ENCODE measurements at regions not wholly inside any gene's neighbourhood (a gene's known extent, or its start where the extent isn't known, plus 50 kb on each side); places are given as distances from the start of the nearest gene placed in this dataset.

GRCh38 chr13:68386808-68387207, 1156.7 kb upstream of the PCDH9 start:
- no peak for DNase-seq

DNA sequence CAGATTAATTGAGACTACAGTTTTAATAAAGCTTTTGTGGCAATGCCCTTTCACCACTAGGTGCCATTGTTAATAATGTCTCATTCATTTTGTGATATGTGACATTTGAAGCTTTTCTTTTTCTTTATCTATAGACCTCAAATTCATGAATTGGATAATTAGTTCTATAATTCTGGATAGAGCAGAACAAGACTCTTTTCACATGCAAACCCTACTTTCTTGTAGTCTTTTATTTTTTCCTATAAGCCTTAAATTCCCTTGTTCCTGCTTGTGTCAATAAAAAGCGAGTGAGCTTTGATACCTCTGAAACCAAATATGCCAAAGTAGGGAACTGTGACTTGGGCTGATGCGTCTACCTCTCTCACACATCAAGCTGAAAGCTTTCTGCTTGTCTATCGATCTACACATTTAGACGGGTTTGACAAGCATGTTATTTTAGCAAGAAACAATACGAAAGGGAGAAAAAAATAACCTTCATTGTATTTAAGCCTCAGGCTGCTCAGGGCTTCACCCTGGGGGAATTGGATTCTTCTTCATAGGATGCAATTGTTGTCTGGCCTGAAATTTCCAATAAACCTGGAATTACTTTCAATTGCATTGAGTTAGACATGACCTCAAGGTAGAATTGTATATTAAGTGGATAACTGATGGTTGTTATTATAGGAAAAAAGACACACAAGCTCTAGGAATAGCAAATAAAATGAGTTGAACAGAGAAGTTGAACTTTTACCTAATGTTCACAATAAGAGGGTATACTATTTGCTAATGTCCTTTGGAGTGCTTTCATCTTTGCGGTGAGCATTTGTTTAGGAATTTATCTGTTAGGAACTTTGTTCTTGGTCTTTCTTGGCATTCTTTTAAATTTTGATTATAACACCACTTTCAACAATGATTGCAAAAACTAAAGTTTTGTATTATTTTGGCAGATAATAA, 1150.2 kb upstream of the PCDH9 start:
- no peak for DNase-seq

DNA sequence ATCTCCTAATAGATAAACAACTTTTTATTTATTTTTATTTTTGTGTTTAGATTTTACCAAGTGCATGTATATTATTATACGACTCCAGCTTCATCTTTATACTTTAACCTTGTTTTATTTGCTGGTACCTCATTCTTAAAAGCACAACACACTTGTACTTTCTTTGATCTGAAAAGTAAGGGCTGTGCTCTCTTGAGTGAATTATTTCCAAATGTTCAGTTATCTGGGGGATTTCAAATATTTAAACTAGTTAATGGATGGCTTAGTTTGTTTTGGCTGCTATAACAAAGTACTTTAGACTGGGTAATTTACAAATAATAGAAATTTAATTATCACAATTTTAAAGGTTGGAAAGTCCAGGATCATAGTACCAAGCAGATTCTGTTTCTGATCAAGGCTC, 1148.2 kb upstream of the PCDH9 start:
- no peak for DNase-seq

GRCh38 chr13:68375004-68375403, 1144.9 kb upstream of the PCDH9 start:
- no peak for DNase-seq

DNA sequence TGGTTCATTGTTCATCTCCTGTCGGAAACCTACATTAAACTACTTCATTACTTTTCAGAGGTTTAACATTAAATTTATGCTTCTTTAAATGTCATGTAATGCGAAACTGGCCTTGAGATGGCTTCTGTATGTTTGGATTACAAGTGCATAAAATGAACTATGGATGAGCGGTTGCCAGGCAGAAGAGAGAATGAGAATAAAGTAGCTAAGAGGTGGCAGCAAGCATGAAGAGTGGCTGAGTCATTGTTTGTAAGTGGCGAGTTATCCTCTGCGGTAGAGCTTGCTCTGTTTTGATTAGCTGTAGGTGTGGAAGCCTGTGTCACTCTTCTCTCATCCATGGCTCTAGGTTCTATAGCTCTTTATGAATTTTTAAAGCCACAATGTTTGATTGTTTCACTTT, 1139.6 kb upstream of the PCDH9 start:
- no peak for DNase-seq

- DNase-seq, result no peak
Measured at GRCh38 chr13:68368922-68369321, 1138.8 kb upstream of the PCDH9 start.

- DNase-seq, result no peak
Measured at GRCh38 chr13:68359105-68359504, 1129.0 kb upstream of the PCDH9 start.

DNA sequence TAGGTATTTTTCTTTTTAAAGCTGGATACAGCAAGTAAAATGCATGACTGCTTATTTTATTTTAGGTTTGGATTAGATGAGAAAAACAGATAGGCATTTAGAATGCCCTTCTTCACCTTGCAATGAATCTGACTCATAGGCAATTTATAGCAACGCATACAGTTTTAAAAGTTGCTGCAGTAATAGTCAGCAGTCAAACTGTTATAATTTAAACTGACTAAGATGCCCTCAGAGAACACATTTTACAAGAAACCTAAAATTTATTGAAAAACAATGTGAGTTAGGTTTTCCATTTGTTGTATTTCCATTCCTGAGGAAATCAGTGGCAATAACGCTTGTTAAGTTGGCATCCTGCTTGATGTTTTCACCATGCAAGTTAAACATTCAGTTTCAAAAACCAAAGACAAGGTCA, 1128.2 kb upstream of the PCDH9 start:
- no peak for DNase-seq

- no peak for DNase-seq
Measured at GRCh38 chr13:68350554-68350953, 1120.4 kb upstream of the PCDH9 start.

- no peak for DNase-seq
Measured at GRCh38 chr13:68347220-68347619, 1117.1 kb upstream of the PCDH9 start.

- DNase-seq, result no peak
Measured at GRCh38 chr13:68345963-68346531, 1115.9 kb upstream of the PCDH9 start.

GRCh38 chr13:68323124-68323523, 1093.0 kb upstream of the PCDH9 start:
- DNase-seq, result no peak

DNA sequence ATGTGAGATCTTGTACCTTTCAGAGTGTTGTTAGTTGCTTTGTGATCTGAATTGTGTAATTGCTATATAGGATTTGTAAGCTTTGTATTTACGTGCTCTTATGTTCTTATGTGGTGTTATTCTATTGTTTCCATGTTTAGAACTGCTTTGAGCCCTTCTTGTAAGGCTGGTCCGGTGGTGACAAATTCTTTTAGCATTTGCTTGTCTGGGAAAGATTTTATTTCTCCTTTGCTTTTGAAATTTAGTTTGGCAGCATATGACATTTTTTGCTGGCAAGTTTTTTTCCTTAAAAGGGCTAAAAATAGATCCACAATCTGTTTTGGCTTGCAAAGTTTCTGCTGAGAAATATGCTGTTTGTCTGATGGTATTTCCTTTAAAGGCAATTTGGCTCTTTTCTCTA, 1089.2 kb upstream of the PCDH9 start:
- no peak for DNase-seq

- no peak for DNase-seq
Measured at GRCh38 chr13:68304286-68304893, 1074.3 kb upstream of the PCDH9 start.

- no peak for DNase-seq
Measured at GRCh38 chr13:68293631-68294030, 1063.5 kb upstream of the PCDH9 start.

GRCh38 chr13:68292601-68293000, 1062.5 kb upstream of the PCDH9 start:
- DNase-seq, result no peak

DNA sequence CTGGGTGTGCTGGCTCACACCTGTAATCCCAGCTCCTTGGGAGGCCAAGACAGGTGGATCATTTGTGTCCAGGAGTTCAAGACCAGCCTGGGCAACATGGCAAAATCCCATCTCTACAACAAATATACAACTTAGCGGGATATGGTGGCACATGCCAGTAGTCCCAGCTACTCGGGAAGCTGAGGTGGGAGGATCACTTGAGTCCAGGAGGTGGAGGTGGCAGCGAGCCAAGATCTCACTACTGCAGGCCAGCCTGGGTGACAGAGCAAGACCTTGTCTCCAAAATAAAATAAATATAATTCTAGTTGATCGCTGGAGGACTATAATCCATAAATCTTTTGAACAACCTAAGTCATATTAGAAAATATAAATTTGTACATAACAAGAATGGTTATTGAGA, 1061.5 kb upstream of the PCDH9 start:
- DNase-seq, result no peak

- DNase-seq, result no peak
Measured at GRCh38 chr13:68275758-68276157, 1045.6 kb upstream of the PCDH9 start.

DNA sequence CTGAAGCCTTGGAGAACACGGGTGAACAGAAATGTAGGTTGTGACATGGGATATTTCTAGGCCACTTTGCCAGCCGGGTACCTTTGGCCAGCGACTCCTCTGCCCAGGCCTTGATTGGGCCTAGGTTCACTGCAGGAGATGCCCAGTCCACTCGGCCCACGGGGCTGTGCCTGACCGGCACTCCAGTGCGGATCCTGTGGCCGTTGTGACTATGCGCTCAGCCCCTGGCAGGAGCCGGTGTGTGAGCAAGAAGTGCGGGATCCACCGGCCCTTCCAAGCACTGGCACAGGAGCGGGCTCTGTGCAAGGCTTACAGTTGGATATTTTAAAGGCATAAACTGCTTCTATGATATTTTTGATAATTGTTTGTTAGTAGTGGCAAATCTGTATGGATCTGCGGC, 1042.5 kb upstream of the PCDH9 start:
- DNase-seq, result no peak

DNA sequence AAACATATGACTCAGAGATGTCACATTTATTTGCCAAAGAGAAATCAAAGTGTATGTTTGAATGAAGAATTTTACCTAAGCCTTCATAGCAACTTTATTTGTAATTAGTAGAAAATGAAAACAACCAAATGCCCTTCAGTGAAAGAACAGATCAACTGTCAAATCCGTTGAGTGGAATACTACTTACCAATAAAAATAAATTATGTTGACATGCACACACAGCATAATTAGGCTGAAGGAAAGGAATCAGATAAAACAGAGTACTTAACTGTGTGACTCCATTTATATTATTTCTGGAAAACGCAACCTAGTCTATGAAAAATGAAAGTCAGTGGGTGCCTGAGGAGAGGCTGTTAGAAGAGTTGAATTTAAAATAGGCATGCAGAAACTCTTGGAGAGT, 1034.6 kb upstream of the PCDH9 start:
- DNase-seq, result no peak

GRCh38 chr13:68261105-68261504, 1031.0 kb upstream of the PCDH9 start:
- no peak for DNase-seq

DNA sequence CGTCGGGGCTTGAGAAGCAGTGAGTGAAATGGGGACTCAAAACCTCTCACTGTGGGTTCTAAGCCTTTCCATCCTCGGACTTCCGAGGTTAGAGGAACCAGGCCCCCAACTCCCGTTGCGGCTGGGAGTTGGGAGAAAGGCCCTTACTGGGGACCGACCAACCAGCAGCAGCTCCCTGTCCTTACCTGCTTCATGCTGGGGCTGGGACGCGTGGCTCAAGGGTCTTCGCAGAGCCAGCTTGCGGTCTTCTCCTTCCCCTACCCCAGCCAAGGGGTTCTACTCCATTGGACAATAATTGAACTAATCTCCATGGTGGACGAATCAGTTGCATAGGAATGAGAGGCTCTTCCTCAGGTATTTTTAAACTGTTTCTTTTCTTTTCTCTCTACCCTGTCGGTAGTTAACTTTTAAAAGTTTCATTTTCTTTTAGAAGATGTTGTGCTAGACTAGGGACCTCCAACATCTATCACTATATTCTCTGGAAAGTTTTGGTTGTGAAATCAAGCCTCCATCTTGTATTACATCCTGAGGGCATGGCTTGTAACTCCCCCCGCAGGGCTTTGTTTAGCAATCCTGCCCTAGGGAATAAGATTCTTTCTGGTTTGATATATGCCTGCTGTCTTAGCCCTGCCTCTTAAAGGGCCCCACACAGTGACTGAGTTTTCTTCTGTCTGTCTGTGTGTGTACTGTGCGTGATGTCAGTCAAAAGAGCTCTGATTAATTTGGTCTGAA, 1027.1 kb upstream of the PCDH9 start:
- DNase-seq, result no peak

- no peak for DNase-seq
Measured at GRCh38 chr13:68254151-68254550, 1024.0 kb upstream of the PCDH9 start.

DNA sequence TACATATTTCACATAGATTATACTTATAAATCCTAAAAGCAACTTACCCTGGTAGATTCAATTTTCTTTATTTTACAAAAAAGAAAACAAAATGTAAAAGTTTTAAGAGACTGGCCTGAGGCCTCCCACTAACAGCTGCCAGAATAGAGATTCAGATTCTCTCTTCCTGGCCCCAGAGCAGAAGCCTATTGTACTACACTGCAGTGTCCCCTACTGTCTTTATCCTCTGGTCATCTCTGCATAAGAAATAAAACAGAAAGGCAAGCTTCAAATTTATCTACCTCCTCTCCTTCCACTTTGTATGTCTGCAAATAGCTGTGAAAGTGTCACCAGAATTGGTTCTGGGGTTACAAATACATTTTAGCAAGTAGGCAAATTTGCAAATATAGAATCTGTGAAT, 1004.1 kb upstream of the PCDH9 start:
- DNase-seq, result no peak
